ENCODE measurements at regions not wholly inside any gene's neighbourhood (a gene's known extent, or its start where the extent isn't known, plus 50 kb on each side); places are given as distances from the start of the nearest gene placed in this dataset.

DNA sequence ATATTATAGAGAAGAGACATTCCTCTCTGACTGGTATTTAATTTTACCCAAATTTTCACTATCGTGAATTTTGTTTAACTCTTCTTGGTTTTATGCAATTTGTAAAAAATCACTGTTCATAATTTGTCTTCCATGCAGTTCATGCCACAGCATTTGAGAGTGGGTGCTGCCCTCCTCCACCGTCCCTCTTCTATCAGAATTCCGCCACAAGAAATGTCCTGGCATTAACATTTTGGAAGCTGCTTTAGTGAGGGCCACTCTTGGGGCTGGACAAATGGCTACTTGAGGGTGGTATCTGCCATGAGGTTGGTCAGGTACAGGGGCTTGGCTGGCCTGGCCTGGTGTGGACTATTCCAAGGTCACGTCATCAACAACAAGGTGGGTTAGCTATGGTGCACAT lies 68.3 kb upstream of the CLDN5 start:
- H3K36me3 ChIP-seq (ENCODE audit: control insufficient read depth in 2 of 2, insufficient read depth in 1 of 2, low read length in 2 of 2): no peaks in the 10 kb centered on the region
- H3K4me3 ChIP-seq (ENCODE audit: low read depth, low read length): no peak overlapping the region
- H3K4me1 ChIP-seq (ENCODE audit: control insufficient read depth, insufficient read depth, low read length): no peaks in the 10 kb centered on the region
- TF ChIP-seq ZNF311 (tag by site-specific recombination; IDR thresholded peaks at IDR 0.05; ENCODE audit: borderline replicate concordance): no peak
- TF ChIP-seq ZEB2 (tag by site-specific recombination; IDR thresholded peaks at IDR 0.05): no peak
- TF ChIP-seq RBAK (tag by site-specific recombination; IDR thresholded peaks at IDR 0.05): no peak
- TF ChIP-seq ZFHX2 (tag by site-specific recombination; conservative IDR thresholded peaks at IDR 0.05): no peak
- TF ChIP-seq, protein P1, sequence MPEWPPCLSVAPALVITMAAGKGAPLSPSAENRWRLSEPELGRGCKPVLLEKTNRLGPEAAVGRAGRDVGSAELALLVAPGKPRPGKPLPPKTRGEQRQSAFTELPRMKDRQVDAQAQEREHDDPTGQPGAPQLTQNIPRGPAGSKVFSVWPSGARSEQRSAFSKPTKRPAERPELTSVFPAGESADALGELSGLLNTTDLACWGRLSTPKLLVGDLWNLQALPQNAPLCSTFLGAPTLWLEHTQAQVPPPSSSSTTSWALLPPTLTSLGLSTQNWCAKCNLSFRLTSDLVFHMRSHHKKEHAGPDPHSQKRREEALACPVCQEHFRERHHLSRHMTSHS (tag by site-specific recombination; IDR thresholded peaks at IDR 0.05): no peak
- no peak for TF ChIP-seq ZNF292 (tag by site-specific recombination; IDR thresholded peaks at IDR 0.05; ENCODE audit: borderline replicate concordance, low read depth)
- no peak for TF ChIP-seq GLIS2 (tag by site-specific recombination; IDR thresholded peaks at IDR 0.05)
- no peak for TF ChIP-seq OSR2 (tag by site-specific recombination; IDR thresholded peaks at IDR 0.05)
- no peak for TF ChIP-seq ZBTB20 (tag by site-specific recombination; IDR thresholded peaks at IDR 0.05)
- TF ChIP-seq ZNF366 (tag by site-specific recombination; conservative IDR thresholded peaks at IDR 0.05): no peak
- TF ChIP-seq GLI4 (tag by site-specific recombination; IDR thresholded peaks at IDR 0.05): no peak
- no peak for TF ChIP-seq ZNF280C (tag by site-specific recombination; IDR thresholded peaks at IDR 0.05)
- TF ChIP-seq OVOL3 (tag by site-specific recombination; IDR thresholded peaks at IDR 0.05): no peak
- TF ChIP-seq ZNF48 (tag by site-specific recombination; IDR thresholded peaks at IDR 0.05): no peak
- TF ChIP-seq, protein P2, sequence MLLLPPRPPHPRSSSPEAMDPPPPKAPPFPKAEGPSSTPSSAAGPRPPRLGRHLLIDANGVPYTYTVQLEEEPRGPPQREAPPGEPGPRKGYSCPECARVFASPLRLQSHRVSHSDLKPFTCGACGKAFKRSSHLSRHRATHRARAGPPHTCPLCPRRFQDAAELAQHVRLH (tag by site-specific recombination; IDR thresholded peaks at IDR 0.05): no peak
- TF ChIP-seq ZNF26 (tag by site-specific recombination; IDR thresholded peaks at IDR 0.05): no peak
- ChIA-PET POLR2A (no interaction called here), CTCF (no interaction called here)
- H3K9me3 ChIP-seq (ENCODE audit: control insufficient read depth, insufficient read depth, low read depth, low read length): no peaks in the 10 kb centered on the region
- H3K27ac ChIP-seq (ENCODE audit: extremely low read depth, low read depth, low read length): no peak overlapping the region

DNA sequence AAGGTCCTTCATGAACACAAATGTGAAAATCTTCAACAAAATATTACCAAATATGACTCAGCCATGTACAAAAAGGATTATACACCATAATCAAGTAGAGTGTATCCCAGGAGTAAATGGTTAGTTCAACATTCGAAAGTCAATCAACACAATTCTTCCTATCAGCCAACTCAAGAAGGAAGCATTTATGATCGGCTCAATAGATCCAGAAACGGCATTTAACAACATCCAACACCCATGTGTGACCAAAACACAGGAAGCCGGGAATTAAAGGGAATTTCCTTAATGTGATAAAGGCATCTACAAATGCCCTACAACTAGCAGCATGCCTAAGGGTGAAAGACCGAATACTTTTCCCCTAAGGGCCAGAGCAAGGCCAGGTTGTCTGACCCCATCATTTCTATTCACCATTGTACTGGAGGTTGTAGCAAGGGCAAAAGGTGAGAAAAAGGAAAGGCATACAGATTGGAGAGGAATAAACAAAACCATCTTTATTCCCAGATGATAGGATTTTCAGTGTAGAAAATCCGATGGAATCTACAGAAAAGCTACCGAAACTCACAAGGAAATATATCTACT lies 69.9 kb upstream of the CLDN5 start:
- ChIA-PET POLR2A (no interaction called here), CTCF (interaction anchor here (0.6 kb wide), 1 partner anchor 91 kb away, joined by 4 read pairs; no protein-coding TSS in a partner anchor)
- Histone ChIP-seq H3K27ac (ENCODE audit: extremely low read depth, low read depth, low read length) (no peak overlapping the region), H3K36me3 (ENCODE audit: control insufficient read depth in 2 of 2, insufficient read depth in 1 of 2, low read length in 2 of 2) (no peaks in the 10 kb centered on the region), H3K9me3 (ENCODE audit: control insufficient read depth, insufficient read depth, low read depth, low read length) (no peaks in the 10 kb centered on the region), H3K4me1 (ENCODE audit: control insufficient read depth, insufficient read depth, low read length) (no peaks in the 10 kb centered on the region), H3K4me3 (ENCODE audit: low read depth, low read length) (no peak overlapping the region)
- TF ChIP-seq GLI2 (tag by site-specific recombination; IDR thresholded peaks at IDR 0.05; ENCODE audit: borderline replicate concordance, low read depth): no peak
- no peak for TF ChIP-seq ZFP3 (tag by site-specific recombination; IDR thresholded peaks at IDR 0.05; ENCODE audit: low read depth)
- TF ChIP-seq ZNF549 (tag by site-specific recombination; IDR thresholded peaks at IDR 0.05): no peak
- no peak for TF ChIP-seq ZNF350 (tag by site-specific recombination; IDR thresholded peaks at IDR 0.05)
- TF ChIP-seq ZNF394 (tag by site-specific recombination; IDR thresholded peaks at IDR 0.05; ENCODE audit: borderline replicate concordance): no peak
- TF ChIP-seq ZSCAN4 (tag by site-specific recombination; IDR thresholded peaks at IDR 0.05): no peak
- TF ChIP-seq ZNF654 (tag by site-specific recombination; IDR thresholded peaks at IDR 0.05; ENCODE audit: low read depth): no peak
- TF ChIP-seq ZNF202 (tag by site-specific recombination; IDR thresholded peaks at IDR 0.05; ENCODE audit: borderline replicate concordance): no peak
- no peak for TF ChIP-seq ZSCAN18 (tag by site-specific recombination; IDR thresholded peaks at IDR 0.05)
- TF ChIP-seq ZNF585B (tag by site-specific recombination; IDR thresholded peaks at IDR 0.05): no peak
- no peak for TF ChIP-seq SALL2 (tag by site-specific recombination; IDR thresholded peaks at IDR 0.05; ENCODE audit: borderline replicate concordance)
- no peak for TF ChIP-seq ZNF530 (tag by site-specific recombination; IDR thresholded peaks at IDR 0.05; ENCODE audit: low read depth)
- no peak for TF ChIP-seq ZNF830 (tag by site-specific recombination; IDR thresholded peaks at IDR 0.05; ENCODE audit: low read depth)
- TF ChIP-seq FEZF1 (tag by site-specific recombination; IDR thresholded peaks at IDR 0.05): no peak

Measured in HEK293 (cell line).